Bronchial epithelial cell (primary cell): ENCODE measurements at regions not wholly inside any gene's neighbourhood (a gene's known extent, or its start where the extent isn't known, plus 50 kb on each side); places are given as distances from the start of the nearest gene placed in this dataset.

ENCODE experiments used
- DNase-seq: peaks from one replicate; pipeline ENCODE4 v3.0.0-alpha.2; 2010; ENCODE audit warnings: low read depth
- FAIRE-seq: peaks from 2 replicates; lab custom pipeline; 2011; peaks lifted over from hg19 to GRCh38; lab: Jason Lieb, UNC
- H3K27me3 ChIP-seq: 2 replicates; pipeline ENCODE4 v1.5.1; 2011; ENCODE audit warnings: low read length; ENCODE audit not compliant: control insufficient read depth, insufficient read depth
- H3K36me3 ChIP-seq: 2 replicates; pipeline ENCODE4 v1.5.1; 2011; ENCODE audit warnings: low read length; ENCODE audit not compliant: control insufficient read depth, insufficient read depth
- H3K4me3 ChIP-seq: 2 replicates; pipeline ENCODE4 v1.5.1; 2011; ENCODE audit warnings: mild to moderate bottlenecking, low read depth, low read length, control low read depth
- TF ChIP-seq, protein P1 (sequence below): IDR thresholded peaks from 2 replicates; pipeline ENCODE4 v1.5.1; 2011; ENCODE audit warnings: mild to moderate bottlenecking, moderate library complexity, low read length, control low read depth, inconsistent platforms; ENCODE audit not compliant: insufficient read depth, severe bottlenecking

DNA sequence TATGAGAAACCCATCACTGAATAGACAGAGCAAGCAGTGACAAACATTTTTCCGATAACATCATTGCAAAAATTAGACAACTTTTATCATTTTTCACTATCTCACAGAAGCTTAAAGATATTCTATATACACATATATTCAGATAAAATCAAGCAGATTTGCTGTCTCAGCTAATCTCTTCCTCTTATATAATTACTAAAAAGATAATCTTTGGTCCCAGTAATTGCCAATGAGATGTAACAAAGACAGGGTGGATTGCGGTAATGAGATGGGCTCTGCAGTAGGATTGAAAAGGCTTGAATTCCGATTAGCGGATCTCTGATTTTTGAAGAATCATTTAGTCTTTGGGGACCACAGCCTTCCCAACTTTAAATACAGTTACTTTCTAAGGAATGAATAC, 63.5 kb downstream of the SYT4 start:
- FAIRE-seq (no peak), DNase-seq (no peak)
- H3K27me3 ChIP-seq = no peaks in the 10 kb centered on the region
- no peak overlapping the region for H3K4me3 ChIP-seq
- TF ChIP-seq, protein P1, sequence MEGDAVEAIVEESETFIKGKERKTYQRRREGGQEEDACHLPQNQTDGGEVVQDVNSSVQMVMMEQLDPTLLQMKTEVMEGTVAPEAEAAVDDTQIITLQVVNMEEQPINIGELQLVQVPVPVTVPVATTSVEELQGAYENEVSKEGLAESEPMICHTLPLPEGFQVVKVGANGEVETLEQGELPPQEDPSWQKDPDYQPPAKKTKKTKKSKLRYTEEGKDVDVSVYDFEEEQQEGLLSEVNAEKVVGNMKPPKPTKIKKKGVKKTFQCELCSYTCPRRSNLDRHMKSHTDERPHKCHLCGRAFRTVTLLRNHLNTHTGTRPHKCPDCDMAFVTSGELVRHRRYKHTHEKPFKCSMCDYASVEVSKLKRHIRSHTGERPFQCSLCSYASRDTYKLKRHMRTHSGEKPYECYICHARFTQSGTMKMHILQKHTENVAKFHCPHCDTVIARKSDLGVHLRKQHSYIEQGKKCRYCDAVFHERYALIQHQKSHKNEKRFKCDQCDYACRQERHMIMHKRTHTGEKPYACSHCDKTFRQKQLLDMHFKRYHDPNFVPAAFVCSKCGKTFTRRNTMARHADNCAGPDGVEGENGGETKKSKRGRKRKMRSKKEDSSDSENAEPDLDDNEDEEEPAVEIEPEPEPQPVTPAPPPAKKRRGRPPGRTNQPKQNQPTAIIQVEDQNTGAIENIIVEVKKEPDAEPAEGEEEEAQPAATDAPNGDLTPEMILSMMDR = no peak
- H3K36me3 ChIP-seq = no peaks in the 10 kb centered on the region

GRCh38 chr18:43211059-43211458, 66.2 kb downstream of the SYT4 start:
- TF ChIP-seq, protein P1 = no peak
- Histone ChIP-seq H3K36me3 (no peaks in the 10 kb centered on the region), H3K4me3 (no peak overlapping the region), H3K27me3 (no peaks in the 10 kb centered on the region)
- FAIRE-seq (no peak), DNase-seq (no peak)

DNA sequence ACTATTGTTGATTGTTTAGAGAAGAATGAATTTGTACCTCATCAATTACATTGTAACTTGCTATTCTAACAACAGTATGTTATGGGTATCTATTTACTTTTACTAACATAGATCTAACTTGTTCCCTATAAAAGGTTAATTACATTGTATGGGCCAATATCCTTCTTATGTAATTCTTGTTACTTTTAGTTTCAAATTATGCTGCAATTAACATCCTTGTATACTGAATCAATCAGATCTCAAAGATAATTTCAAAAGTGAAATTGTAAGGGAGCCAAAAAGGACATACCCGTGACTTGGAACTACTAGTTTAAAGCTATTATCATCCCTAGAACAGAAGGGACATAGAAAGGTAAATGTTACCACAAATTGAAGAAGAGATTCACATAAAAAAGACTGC, 79.9 kb upstream of the RIT2 start:
- Histone ChIP-seq H3K36me3 (no peaks in the 10 kb centered on the region), H3K4me3 (no peak overlapping the region), H3K27me3 (no peaks in the 10 kb centered on the region)
- TF ChIP-seq, protein P1 = no peak
- no peak for DNase-seq
- no peak for FAIRE-seq

- H3K27me3 ChIP-seq = no peaks in the 10 kb centered on the region
- FAIRE-seq (no peak), DNase-seq (no peak)
- H3K36me3 ChIP-seq = no peaks in the 10 kb centered on the region
- TF ChIP-seq, protein P1 = no peak
- H3K4me3 ChIP-seq = no peak overlapping the region
Observed at GRCh38 chr18:43193336-43193735, 77.9 kb upstream of the RIT2 start.

- Histone ChIP-seq H3K4me3 (no peak overlapping the region), H3K36me3 (no peaks in the 10 kb centered on the region), H3K27me3 (no peaks in the 10 kb centered on the region)
- no peak for FAIRE-seq
- peak; percentile 0 for DNase-seq
- TF ChIP-seq, protein P1 = no peak
Observed at GRCh38 chr18:43192408-43192807, 76.9 kb upstream of the RIT2 start.

DNA sequence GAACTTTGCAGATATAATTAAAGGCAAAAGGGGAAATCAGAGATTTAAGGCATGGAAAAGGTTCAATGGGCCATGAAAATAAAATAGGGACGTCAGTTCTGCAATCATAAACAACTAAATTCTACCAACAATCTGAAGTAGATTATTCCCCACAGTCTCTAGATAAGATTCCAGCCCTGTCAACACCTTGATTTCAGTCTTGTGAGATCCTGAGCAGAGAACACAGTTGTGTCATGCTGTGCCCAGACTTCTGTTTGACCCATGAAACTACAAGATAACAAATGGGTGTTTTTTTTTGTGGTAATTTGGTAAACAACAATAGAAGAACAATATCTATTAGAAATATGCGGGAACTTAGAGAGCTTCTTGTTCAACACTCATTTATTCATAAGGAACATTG, 66.2 kb upstream of the RIT2 start:
- TF ChIP-seq, protein P1 = no peak
- H3K27me3 ChIP-seq = no peaks in the 10 kb centered on the region
- no peak overlapping the region for H3K4me3 ChIP-seq
- no peak for DNase-seq
- FAIRE-seq = no peak
- no peaks in the 10 kb centered on the region for H3K36me3 ChIP-seq
